Choroid plexus epithelial cell (primary cell): ENCODE measurements at regions not wholly inside any gene's neighbourhood (a gene's known extent, or its start where the extent isn't known, plus 50 kb on each side); places are given as distances from the start of the nearest gene placed in this dataset.

Experiments
- DNase-seq: peaks from one replicate; pipeline ENCODE4 v3.0.0-alpha.2; 2010; ENCODE audit warnings: low read depth
- H3K4me3 ChIP-seq: 2 replicates; pipeline ENCODE4 v1.5.1; 2011; ENCODE audit warnings: low read depth, mild to moderate bottlenecking, control low read depth, low read length, moderate library complexity
- TF ChIP-seq, protein P1 (sequence below): conservative IDR thresholded peaks from 2 replicates; pipeline ENCODE4 v1.5.1; 2011; ENCODE audit warnings: low read depth, mild to moderate bottlenecking, control low read depth, inconsistent platforms, low read length, moderate library complexity

DNA sequence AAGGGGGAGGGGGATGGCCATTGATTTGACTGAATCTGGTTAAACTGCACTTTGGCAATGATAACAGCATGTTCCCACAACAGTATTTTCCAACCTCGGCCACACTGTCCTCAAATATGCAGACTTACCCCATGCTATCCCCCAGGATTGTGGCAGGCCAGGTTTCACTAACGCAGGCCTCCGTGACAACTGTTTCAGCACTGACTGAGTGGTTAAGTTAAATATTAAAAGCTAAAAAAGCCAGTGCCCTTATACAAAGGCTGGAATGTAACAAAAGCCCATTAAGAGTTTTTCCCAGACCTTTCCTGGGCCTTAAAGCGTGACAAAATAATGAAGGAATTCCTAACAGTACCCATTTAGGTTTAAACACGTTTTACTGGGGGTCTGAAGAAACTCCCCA lies 202.9 kb downstream of the USP25 start:
- TF ChIP-seq, protein P1, sequence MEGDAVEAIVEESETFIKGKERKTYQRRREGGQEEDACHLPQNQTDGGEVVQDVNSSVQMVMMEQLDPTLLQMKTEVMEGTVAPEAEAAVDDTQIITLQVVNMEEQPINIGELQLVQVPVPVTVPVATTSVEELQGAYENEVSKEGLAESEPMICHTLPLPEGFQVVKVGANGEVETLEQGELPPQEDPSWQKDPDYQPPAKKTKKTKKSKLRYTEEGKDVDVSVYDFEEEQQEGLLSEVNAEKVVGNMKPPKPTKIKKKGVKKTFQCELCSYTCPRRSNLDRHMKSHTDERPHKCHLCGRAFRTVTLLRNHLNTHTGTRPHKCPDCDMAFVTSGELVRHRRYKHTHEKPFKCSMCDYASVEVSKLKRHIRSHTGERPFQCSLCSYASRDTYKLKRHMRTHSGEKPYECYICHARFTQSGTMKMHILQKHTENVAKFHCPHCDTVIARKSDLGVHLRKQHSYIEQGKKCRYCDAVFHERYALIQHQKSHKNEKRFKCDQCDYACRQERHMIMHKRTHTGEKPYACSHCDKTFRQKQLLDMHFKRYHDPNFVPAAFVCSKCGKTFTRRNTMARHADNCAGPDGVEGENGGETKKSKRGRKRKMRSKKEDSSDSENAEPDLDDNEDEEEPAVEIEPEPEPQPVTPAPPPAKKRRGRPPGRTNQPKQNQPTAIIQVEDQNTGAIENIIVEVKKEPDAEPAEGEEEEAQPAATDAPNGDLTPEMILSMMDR, result no peak
- DNase-seq, result no peak
- H3K4me3 ChIP-seq, result no peak overlapping the region

GRCh38 chr21:15935530-15935929 lies 205.7 kb downstream of the USP25 start:
- TF ChIP-seq, protein P1, result no peak
- no peak overlapping the region for H3K4me3 ChIP-seq
- no peak for DNase-seq

DNA sequence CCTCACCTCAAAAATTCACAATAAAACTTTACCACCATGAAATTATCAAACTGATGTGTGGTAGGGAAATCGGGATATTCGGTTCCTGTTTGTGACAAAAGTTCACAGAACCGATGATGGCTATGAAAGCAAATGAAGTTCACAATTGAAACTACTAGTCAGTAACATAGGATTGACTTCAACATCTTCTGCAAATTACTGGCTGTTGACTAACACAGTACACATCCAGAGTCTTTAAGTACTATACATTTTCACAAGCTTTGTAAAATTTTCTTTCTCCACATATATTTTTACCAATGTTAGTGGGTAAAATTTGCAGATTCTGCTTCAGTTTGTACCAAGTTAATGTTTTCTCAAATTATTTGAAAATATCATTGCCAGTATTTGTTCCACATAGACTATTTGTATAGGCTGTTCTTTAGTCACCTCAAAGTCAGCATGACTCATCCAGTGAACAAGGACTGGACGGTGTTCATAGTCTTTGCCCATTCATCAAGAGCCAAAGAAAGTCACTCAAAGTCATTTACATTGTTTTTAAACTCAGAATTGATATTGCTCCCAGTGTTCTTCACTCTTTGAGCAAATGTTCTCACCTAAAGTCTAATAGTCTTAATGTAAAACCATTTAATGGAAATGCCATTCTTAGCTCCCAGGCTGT lies 213.4 kb downstream of the USP25 start:
- peak; percentile 23 for DNase-seq
- TF ChIP-seq, protein P1, result no peak
- H3K4me3 ChIP-seq, result no peak overlapping the region

GRCh38 chr21:15947677-15948076 lies 217.9 kb downstream of the USP25 start:
- TF ChIP-seq, protein P1, result no peak
- DNase-seq, result no peak

GRCh38 chr21:15953551-15954116 lies 223.9 kb downstream of the USP25 start:
- H3K4me3 ChIP-seq, result no peak overlapping the region
- DNase-seq, result peak; percentile 11
- TF ChIP-seq, protein P1, result no peak

More at GRCh38 chr21:15947677-15948076, 217.9 kb downstream of the USP25 start:
- peak overlapping the region; percentile 35 for H3K4me3 ChIP-seq

DNA sequence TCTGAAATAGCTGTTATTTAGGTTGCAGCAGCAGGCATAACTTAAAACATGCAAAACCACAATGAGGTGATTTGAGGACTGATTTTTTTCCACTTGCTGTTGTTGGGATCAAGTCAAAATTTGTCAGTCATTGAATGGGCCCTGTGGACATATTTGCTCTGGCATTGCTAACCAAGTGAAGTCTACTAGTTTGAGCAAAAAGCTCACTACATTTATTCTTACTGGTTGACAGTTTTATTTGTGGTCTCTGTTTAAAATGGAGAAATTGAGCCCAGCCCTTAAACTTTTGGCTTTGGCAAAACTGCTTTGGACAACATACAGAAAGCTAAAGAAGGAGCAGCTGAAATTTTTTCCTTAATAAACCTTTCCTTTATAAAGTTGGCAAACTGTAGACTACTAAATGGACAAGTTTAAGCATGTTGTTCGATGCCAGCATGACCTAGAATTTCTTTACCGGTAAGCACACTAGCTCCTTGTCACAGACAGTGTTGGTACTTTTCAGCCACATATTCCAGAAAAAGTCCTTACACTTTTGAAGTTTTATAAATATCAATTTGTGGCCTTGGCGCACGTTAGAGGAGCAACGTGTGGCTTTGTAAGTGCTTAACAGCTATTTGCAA lies 234.6 kb downstream of the USP25 start:
- DNase-seq, result no peak
- no peak overlapping the region for H3K4me3 ChIP-seq
- TF ChIP-seq, protein P1, result no peak
